ENCODE measurements at regions not wholly inside any gene's neighbourhood (a gene's known extent, or its start where the extent isn't known, plus 50 kb on each side); places are given as distances from the start of the nearest gene placed in this dataset.

DNA sequence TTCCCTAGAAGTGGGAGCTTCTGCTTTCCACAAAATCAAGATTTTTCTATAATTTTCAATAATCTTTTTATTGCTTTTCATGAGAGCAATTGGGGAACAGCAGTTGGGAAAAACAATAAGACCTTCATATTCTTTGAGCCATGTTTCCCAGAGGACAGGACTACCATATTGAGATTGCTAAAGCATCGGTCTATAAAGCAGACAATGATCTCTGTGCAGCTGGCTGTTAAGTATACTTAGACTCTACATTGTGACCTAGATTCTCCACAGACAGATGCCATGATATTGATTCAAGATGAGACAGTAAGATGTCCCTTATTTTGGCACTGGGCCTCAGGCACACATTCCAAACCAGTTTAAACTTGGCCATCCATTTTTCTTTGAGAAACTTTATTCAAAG lies 1178.7 kb downstream of the SUCLG1 start:
- no peak for DNase-seq
- no peak overlapping the region for H3K4me3 ChIP-seq (ENCODE audit: low read length in 3 of 3)
- H3K4me1 ChIP-seq (ENCODE audit: control insufficient read depth in 2 of 3, insufficient read depth in 2 of 3, low read depth in 1 of 3, low read length in 3 of 3): no peaks in the 10 kb centered on the region
- no peaks in the 10 kb centered on the region for H3K36me3 ChIP-seq (ENCODE audit: control insufficient read depth in 2 of 3, insufficient read depth in 3 of 3, low read length in 3 of 3)
- no peak overlapping the region for H3K9ac ChIP-seq (ENCODE audit: low read length in 3 of 3)
- intact Hi-C loops (cut with DNase I): no loop called here
- no peaks in the 10 kb centered on the region for H3K27me3 ChIP-seq (ENCODE audit: control insufficient read depth, insufficient read depth, low read length)
- no peak overlapping the region for H3K27ac ChIP-seq (ENCODE audit: low read depth in 2 of 2, low read length in 2 of 2)
- TF ChIP-seq, protein P1, sequence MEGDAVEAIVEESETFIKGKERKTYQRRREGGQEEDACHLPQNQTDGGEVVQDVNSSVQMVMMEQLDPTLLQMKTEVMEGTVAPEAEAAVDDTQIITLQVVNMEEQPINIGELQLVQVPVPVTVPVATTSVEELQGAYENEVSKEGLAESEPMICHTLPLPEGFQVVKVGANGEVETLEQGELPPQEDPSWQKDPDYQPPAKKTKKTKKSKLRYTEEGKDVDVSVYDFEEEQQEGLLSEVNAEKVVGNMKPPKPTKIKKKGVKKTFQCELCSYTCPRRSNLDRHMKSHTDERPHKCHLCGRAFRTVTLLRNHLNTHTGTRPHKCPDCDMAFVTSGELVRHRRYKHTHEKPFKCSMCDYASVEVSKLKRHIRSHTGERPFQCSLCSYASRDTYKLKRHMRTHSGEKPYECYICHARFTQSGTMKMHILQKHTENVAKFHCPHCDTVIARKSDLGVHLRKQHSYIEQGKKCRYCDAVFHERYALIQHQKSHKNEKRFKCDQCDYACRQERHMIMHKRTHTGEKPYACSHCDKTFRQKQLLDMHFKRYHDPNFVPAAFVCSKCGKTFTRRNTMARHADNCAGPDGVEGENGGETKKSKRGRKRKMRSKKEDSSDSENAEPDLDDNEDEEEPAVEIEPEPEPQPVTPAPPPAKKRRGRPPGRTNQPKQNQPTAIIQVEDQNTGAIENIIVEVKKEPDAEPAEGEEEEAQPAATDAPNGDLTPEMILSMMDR (IDR thresholded peaks at IDR 0.05; ENCODE audit: borderline replicate concordance, extremely low read depth, insufficient read depth): no peak
- H3K9me3 ChIP-seq (ENCODE audit: control insufficient read depth in 2 of 3, insufficient read depth in 1 of 3, low read length in 3 of 3): no peaks in the 10 kb centered on the region
- FAIRE-seq: no peak

DNA sequence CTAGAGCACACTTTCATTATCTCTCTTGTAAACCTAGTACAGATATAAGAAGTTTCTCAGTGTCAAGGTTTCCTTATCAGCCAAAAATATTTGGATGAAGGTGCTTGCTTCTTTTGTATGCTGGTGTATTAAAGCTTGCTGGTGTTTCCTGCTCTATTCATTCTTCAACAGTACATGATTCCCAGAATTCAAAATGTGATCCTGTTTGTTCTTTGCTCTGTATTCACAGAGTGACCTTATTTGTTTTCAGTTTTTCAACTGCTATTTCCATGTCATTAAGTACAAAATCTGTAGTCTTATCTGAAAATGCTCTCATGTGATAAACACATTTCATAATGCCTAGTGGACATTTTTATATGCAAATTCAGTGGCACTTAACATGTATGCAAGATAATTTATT lies 1185.8 kb downstream of the SUCLG1 start:
- FAIRE-seq: no peak
- TF ChIP-seq, protein P1 (IDR thresholded peaks at IDR 0.05; ENCODE audit: borderline replicate concordance, extremely low read depth, insufficient read depth): no peak

DNA sequence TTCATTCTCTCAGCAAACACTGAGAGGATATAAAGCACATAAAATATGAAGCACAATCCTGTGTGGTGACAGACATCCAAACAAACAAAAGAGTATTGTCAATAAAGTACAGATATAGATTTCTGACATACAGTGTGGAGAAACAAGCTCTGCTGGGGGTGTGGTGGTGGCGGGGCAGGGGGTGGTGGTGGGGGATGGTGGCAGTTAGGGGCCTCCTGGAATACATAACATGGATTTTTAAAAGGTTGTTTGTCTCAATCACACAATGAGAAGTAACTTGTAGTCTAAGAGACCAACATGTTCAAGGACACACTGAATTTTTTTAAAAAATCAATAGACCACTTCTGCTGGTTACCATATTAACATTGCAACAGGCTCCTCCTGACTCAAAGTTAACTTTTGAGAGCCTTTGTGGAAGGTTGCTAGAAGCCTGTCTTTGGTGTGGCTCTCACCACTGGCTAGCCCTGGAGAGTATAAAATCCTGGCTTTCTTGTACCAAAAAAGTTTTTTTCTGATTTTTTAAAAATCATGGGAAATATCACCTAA lies 1197.4 kb downstream of the SUCLG1 start:
- H3K9ac ChIP-seq (ENCODE audit: low read length in 3 of 3): no peak overlapping the region
- DNase-seq: no peak
- H3K4me3 ChIP-seq (ENCODE audit: low read length in 3 of 3): no peak overlapping the region
- FAIRE-seq: no peak
- no peak overlapping the region for H3K27ac ChIP-seq (ENCODE audit: low read depth in 2 of 2, low read length in 2 of 2)
- H3K4me1 ChIP-seq (ENCODE audit: control insufficient read depth in 2 of 3, insufficient read depth in 2 of 3, low read depth in 1 of 3, low read length in 3 of 3): no peaks in the 10 kb centered on the region
- H3K36me3 ChIP-seq (ENCODE audit: control insufficient read depth in 2 of 3, insufficient read depth in 3 of 3, low read length in 3 of 3): no peaks in the 10 kb centered on the region
- no peaks in the 10 kb centered on the region for H3K9me3 ChIP-seq (ENCODE audit: control insufficient read depth in 2 of 3, insufficient read depth in 1 of 3, low read length in 3 of 3)
- TF ChIP-seq, protein P1 (IDR thresholded peaks at IDR 0.05; ENCODE audit: borderline replicate concordance, extremely low read depth, insufficient read depth): no peak
- intact Hi-C loops (cut with DNase I): no loop called here
- H3K27me3 ChIP-seq (ENCODE audit: control insufficient read depth, insufficient read depth, low read length): no peaks in the 10 kb centered on the region

More for the DNA sequence above, 1185.8 kb downstream of the SUCLG1 start:
- Histone ChIP-seq H3K4me3 (ENCODE audit: low read length in 3 of 3) (no peak overlapping the region), H3K36me3 (ENCODE audit: control insufficient read depth in 2 of 3, insufficient read depth in 3 of 3, low read length in 3 of 3) (no peaks in the 10 kb centered on the region), H3K4me1 (ENCODE audit: control insufficient read depth in 2 of 3, insufficient read depth in 2 of 3, low read depth in 1 of 3, low read length in 3 of 3) (no peaks in the 10 kb centered on the region), H3K9me3 (ENCODE audit: control insufficient read depth in 2 of 3, insufficient read depth in 1 of 3, low read length in 3 of 3) (no peaks in the 10 kb centered on the region), H3K27me3 (ENCODE audit: control insufficient read depth, insufficient read depth, low read length) (no peaks in the 10 kb centered on the region), H3K9ac (ENCODE audit: low read length in 3 of 3) (no peak overlapping the region), H3K27ac (ENCODE audit: low read depth in 2 of 2, low read length in 2 of 2) (no peak overlapping the region)
- intact Hi-C loops (cut with DNase I): no loop called here
- no peak for DNase-seq

DNA sequence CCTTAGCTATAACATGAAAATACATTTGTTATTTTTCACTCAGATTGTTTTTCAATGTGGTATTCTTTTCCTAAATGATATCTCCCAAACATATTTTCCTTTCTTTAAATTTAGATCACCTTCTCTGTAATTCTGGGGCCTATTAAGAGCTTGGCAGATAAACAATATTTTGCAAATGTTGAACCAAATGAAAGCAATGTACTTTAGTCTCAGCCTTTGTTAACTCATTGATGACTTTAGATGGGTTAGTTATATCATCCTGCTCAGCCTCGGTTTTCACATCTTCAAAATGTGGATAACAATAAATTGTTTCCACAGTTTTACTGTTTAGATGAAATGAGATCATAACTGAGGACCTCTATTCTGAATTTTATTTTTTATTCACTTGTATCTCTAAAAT lies 1205.2 kb downstream of the SUCLG1 start:
- intact Hi-C loops (cut with DNase I): no loop called here
- no peak for FAIRE-seq
- DNase-seq: no peak
- H3K27me3 ChIP-seq (ENCODE audit: control insufficient read depth, insufficient read depth, low read length): no peaks in the 10 kb centered on the region
- H3K4me1 ChIP-seq (ENCODE audit: control insufficient read depth in 2 of 3, insufficient read depth in 2 of 3, low read depth in 1 of 3, low read length in 3 of 3): no peaks in the 10 kb centered on the region
- no peaks in the 10 kb centered on the region for H3K9me3 ChIP-seq (ENCODE audit: control insufficient read depth in 2 of 3, insufficient read depth in 1 of 3, low read length in 3 of 3)
- no peak overlapping the region for H3K27ac ChIP-seq (ENCODE audit: low read depth in 2 of 2, low read length in 2 of 2)
- no peak overlapping the region for H3K9ac ChIP-seq (ENCODE audit: low read length in 3 of 3)
- TF ChIP-seq, protein P1 (IDR thresholded peaks at IDR 0.05; ENCODE audit: borderline replicate concordance, extremely low read depth, insufficient read depth): no peak
- no peak overlapping the region for H3K4me3 ChIP-seq (ENCODE audit: low read length in 3 of 3)
- no peaks in the 10 kb centered on the region for H3K36me3 ChIP-seq (ENCODE audit: control insufficient read depth in 2 of 3, insufficient read depth in 3 of 3, low read length in 3 of 3)
